Activated CD4-positive, alpha-beta T cell treated with anti-CD3 and anti-CD28 coated beads, Interleukin-2, Interleukin-6, amounts not matched to agents 100 ng/mL and 50 ng/mL, durations not matched to agents 16 hours and 8 hours (primary cell): ENCODE measurements at regions not wholly inside any gene's neighbourhood (a gene's known extent, or its start where the extent isn't known, plus 50 kb on each side); places are given as distances from the start of the nearest gene placed in this dataset.

ENCODE experiments used
- DNase-seq: peaks from one replicate; pipeline ENCODE4 v3.0.0-alpha.2; 2020

DNA sequence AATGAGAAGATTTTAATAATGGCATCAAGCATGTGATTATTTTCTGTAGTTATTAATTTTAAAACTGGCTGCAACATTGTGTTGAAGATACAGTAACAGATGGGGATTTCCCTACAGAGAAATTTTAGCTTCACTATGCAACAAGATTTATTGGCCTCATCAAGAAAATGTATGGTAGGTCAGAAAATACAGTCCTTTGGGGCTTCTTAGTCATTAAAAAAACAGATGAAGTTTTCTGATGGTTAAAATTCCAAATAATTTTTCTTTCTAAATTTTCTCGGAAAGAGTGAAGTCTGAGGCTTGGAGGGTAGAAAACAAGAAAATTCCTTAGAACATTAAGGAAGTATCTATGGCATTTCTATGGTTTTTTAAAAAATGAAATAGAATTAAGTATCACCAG, 1790.8 kb upstream of the PCDH20 start:
- DNase-seq: no peak

DNA sequence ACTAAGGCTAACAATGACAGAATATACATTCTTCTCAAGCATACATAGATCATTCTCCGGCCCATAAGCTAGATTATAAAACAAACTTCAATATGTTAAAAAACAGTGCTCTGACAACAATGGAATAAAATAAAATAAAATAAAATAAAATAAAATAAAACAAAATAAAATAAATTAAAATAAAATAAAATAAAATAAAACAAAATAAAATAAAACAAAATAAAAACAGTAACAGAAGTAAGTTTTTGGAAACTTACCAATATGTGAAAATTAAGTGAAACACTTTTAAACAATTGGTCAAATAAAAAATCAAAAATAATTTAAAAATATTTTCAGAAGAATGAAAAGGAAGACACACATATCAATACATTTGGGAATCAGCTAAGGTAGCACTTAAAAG, 1785.8 kb upstream of the PCDH20 start:
- no peak for DNase-seq

DNA sequence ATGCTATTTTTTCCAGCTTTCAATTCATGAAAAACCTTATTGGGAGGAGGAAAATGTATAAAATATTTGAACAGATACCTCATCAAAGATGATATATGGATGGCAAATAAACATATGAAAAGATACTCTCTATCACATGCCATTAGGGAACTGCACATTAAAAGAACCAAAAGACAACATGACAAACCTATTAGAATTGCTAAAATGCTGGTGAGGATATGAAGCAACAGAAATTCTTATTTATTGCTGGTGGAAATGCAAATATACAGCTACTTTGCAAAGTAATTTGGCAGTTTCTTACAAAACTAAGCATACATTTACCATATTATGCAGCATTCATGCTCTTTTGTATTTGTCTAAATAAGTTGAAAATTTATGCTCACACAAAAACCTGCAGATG, 1783.9 kb upstream of the PCDH20 start:
- no peak for DNase-seq

DNA sequence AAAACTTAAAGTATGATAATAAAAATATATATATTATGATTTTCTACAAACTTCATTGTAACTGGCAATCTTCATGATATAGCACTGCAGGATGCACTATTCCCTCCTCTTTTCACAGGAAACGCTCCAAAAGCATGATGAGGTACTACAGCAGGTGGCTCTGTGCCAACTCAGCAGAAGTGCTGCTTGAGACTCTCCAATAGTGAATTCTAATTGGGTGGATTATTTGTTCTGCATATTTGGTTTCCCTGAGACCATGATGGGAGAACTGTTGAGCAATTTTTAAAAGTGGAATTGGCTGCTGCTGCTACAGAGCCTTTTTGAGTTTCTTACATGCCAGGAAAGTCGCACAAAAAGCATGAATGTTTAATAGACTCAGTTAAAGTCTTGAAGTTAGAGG, 1782.4 kb upstream of the PCDH20 start:
- DNase-seq: no peak

DNA sequence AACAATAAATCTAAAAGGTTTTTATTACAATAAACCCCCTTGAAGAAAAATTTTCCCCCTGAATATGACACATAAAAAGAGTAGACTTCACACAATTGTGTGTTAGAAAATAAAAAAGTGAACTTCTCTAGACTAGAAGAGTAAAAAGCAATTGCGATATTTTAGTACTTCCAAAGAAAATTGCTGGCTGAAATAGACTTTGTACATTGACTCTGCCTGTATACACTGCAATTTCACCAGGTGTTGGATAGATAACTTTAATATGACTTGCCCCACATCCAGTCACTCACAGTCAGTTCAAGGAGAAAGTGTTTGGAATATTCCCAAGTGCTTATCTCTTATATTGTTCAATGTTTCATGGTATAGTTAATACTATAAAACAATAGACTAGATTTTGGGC, 1780.1 kb upstream of the PCDH20 start:
- no peak for DNase-seq

DNA sequence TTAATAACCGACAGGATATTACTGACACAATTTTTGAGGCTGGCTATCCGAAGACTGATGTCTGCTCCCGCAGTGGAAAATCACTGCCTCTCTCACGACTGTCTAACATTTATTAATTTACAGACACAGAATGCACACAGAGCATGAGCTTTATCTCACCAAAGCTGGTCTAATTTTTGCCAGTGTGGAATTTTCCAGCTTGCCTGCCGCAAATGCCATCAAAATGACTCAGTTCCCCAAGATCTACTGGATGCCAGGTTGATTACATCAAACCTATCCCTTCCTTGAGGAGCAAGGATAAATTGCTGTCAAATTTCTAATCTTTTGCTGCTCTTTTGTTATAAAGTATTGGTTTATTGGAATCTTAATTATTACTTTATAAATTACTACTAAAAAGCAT, 1775.1 kb upstream of the PCDH20 start:
- no peak for DNase-seq

DNA sequence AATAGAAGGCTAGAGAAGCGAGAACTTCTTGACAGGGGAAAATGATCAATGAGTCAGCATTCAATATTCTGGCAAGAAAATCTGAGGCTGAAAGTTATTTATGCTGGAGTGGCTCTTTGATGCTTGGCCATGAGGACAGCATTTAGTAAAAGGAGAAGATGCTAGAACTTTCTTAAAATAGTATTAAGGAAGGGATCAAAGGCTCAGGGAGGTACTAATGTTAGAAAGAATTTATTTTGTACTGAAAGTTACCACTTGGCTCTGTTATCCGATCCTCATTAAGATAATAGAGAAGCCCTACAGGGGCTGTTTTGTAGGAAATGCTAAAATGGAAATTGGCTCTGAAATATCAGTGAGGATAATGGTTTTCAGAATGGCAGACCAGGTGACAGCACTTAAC, 1774.6 kb upstream of the PCDH20 start:
- DNase-seq: no peak

DNA sequence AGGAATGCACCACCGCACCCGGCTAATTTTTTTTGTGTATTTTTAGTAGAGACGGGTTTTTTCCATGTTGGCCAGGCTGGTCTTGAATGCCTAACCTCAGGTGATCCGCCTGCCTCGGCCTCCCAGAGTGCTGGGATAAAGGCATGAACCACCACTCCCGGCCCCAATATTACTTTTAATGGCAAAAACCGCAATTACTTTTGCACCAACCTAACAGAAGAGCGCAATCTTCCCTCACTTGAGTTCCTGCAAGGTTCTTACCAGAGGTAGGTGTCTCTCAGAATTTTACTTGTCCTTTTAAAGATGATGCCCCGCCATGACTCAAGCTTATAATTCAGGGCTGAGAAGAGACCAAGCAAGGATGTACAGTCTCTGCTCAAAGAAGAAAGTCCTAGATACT, 1774.1 kb upstream of the PCDH20 start:
- DNase-seq: no peak

DNA sequence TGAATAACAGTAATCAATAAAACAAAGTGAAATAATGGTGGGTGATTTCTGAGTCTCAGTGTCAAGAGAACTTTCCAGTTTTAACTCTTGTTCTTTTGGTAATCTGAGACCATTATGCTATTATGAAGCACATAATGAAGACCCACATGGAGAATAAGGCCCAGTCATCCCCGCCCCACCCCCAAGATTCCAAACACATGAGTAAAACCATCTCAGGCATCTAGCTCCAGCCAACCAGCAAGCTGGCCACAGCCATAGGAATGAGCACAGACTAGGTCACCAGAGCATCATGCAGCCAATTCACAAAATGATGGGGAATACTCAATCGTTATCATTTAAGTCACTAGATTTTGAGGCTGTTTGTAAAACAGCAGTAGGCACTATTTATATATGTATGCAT, 1769.0 kb upstream of the PCDH20 start:
- DNase-seq: no peak

DNA sequence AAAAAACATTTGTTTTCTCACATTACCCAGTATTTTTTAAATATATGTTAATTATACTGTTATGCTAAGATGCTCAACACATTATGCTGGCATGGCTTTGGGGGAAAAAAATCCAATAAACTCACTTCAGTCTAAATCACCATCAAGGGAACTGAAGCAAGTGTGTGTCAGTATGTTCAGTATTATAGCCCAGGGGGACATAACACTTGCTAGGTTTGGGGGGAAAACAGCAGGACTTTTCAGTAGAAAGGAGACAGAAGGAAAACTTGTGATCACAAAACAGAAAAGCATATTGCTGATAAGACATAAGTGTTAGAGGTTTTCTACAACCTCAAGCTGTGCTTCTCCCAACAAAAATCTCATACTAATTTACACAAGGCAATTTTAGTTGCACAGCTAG, 1759.9 kb upstream of the PCDH20 start:
- no peak for DNase-seq

DNA sequence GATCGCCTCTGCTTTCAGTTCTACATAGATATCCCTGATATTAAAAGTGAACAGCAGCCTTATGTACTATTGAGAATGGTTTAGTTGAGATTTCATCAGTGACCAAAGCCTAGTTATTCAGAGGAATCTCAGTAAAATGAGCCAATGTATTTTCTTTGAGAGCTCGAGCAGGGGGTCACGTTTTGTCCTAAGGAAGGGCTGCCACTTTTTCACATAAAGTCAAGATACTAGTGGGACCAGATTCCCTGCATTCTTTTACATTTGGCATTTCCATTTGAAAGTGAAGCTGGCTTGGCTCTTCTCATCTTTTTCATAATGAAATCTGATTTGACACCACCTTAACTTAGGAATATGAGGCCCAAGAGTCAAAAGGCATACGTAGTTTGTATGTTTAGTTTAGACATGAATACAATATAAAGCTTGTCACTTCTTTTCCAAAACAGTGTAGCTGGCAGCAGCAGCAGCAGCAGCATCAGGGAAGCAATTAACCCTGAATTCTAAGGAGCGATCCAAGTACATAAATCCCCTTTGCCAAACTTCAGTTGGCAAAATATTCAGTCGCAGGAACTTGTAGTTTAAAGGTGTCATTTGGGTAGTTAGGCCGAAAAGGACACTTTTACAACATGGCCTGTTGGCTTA, 1752.2 kb upstream of the PCDH20 start:
- no peak for DNase-seq

DNA sequence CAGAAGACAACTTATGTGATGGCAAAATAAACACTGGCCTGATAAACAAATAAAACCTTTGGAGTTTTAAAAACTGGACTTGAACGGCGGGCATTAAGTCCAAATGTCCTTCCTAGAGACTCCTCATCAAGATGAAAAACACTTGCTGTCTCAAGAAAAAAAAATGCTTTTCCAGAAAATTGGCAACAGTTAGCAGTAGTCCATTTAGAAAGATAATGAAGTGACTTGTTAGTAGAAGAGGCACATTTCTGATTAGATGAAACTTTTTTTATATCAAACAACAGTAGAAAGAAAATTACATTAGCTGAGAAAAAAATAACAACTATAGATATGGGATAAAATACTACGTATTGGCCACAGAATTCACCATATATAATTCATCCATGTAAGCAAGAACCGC, 1750.7 kb upstream of the PCDH20 start:
- DNase-seq: no peak

DNA sequence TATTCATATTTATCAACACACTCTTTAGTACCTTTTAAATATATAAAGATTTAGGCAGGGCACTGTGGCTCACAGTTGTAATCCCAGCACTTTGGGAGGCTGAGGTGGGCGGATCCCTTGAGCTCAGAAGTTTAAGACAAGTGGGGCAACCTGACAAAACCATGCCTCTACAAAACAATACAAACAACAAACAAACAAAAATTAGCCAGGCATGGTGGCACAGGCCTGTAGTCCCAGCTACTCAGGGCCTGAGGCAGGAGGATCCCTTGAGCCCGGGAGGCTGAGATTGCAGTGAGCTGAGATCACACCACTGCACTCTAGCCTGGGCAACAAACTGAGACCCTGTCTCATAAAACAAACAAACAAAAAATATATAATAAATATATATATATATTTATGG, 1748.3 kb upstream of the PCDH20 start:
- DNase-seq: no peak

DNA sequence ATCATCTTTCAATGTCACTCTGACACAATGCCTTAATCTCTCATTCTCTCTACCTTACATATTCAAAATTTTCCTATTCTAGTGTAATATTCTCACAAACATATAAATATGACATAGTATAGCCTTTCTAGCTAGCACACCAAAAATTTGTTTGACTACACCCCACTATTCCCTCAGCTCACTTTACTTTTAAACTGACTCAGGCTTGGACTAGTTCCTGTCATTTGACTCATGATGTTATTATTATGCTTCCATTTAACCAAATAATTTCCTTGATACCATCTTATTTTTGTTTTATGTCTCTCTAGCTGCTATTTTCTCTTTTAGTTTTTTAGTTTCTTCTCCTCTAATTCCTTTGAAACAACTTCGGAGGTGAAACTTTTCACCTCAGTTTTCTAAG, 1745.6 kb upstream of the PCDH20 start:
- no peak for DNase-seq

DNA sequence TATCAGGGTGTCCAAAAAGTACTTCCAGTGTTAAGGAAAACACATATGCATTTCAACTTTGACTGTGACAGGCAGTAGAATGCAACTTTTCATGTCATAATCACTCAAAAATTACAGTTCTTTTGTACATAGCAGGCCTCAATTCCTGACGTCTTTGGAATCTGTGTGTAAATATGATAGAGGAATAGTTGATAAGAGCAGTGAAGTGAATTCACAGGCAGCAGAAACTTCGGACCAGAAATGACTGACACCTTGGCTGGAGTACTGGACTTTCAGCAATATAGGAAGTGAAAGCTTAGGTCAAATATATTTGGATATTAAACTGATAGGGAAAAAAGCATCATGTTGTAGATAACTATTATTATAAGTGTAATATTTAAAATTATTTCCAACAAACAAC, 1741.2 kb upstream of the PCDH20 start:
- DNase-seq: no peak

DNA sequence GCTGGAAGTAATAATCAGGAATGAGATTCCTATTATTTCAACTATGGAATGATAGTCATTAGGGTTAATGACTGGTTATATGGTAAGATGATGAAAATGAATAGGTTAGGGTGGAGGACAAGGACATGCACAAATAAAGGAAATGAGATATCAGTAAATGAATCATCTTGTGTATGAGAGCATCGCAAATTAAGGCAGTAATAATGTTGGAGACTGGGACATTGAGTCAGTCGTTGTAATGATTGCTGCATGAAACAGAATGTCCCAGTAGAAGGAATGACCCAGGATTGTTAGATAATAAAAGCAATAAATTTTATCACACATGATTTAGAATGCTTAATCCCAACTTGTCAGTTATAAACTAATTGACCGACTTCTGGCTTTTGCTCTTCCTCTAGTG, 1733.7 kb upstream of the PCDH20 start:
- no peak for DNase-seq

DNA sequence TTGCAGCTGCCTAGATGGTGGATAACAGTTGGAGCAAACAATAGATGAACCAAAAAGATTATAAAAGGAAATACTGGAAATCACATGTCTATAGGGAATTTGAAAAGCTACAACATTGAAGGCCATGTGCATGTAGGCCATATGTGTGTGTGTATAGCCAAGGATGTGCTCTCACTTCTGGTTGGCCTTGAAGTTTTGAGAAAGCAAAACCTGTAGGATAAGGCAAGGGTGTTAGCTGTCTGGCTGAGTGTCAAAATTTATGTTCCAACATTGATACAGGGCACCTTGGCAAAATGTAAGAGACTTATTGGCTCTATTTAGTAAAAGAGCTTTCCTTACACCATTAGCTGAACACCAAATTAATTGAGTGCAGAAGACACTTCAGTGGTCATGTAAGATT, 1723.6 kb upstream of the PCDH20 start:
- DNase-seq: no peak

DNA sequence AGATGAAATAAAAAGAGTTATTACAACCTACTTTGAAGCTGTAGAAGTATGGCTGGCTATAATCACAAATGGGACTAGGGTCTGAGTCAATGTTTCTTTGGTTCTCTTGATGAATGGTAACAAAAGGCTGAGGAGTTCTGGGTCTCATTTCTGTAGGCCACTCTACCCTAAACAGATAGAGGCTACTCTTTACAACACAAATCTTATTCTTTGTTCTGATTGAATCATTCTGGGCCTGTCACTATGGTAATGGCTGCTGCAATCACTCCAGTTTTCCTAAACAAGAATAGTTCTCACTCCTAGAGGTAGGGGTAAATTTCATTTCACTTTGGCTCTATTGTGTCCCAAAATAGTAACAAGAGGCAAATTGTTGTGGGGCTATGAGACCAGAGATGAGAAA, 1714.3 kb upstream of the PCDH20 start:
- DNase-seq: no peak

DNA sequence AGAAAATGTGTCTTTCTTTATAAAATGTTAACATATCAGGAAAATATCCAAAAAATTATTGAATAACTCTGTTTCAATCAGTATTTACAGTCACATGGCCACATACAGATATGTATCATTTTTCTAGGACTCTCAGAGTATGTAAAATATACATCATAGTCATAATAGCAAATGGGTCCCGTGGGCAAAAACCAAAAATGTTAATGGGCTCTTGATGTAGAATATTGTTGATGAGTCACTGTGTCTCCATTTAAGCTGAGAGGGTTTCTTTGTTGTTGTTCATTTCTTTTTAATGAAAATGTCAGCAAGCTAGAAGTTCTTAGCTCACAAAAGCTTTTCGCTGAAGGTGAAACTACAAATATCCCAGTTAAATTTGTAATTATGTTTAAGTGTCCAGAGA, 1713.1 kb upstream of the PCDH20 start:
- no peak for DNase-seq

DNA sequence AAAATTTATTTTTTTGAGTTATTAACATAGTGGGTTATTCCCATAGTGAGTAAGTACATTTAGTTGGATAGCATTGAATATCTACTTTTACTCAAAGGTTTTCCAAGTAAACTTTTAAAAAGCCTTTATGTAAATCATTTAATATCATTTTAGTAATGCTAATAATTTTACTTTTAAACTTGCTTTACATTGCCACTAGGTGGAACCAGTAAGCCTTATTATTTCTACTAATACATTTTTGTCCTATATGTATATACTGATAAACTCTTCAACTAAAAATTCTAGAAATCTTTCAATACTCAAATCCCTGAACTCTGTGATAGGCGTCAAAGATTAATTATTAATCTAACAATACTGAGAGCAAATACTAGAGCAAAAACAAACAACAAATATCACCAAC, 1709.2 kb upstream of the PCDH20 start:
- DNase-seq: no peak

DNA sequence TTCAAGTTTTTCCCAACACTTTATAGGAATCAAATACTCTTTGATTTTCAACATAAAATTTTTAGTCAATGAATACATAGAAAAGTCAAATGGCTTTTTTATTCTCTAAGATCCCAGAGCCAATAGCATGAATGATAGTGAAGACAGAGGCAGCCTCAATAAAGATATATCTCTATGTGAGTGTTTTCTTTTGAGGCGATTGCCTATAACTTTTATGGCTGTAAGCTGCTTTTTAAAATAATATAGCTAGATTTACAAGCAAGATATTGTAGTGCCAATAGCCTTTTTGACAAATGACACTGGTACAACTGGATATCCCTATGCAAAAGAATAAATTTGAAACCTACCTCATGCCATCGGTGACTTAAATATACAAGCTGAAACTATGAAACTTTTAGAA, 1705.2 kb upstream of the PCDH20 start:
- no peak for DNase-seq

DNA sequence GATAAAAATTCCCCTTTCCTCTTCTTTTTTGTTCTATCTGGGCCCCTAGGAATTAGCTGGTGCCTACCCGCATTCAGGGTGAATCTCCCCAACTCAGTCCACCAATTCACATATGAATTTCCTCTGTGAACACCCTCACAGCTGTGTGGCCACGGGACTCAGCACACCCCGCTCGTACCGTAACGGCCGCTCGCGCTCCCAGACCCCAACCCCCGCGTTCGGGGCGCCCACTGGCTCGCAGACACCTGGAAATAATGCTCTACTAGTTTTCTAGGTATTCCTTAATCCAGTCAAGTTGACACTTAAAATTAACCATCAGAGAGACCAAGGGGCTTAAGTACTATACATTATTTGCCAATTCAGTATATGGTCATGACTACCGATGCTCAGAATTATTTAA, 1702.1 kb upstream of the PCDH20 start:
- DNase-seq: no peak

DNA sequence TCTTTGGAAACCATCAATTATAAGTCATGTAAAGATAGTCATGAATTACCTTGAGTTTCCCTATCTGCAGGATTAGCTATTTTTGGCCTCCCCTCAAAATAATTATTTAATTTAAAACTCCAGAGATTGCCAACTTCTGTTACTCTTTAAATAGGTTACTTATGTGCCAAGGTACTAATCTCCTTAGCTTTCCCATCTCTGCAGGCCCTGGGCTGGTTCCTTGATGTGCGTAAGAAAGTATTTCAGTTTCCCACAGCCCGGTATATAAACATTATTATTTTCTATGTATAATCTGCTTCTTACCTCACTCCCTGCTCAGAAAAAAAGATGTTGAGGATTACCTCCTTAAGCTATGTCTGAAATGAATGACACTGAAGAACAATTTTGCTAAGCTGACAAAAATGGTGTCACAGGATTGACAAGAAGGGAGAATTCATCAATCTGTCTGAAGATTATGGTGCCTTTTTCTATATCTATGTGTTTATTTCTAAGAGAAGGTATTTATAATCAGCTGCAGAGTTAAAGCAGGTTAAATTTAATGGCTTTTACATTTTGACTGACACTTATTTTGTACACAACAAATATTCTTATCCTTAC, 1697.2 kb upstream of the PCDH20 start:
- no peak for DNase-seq

DNA sequence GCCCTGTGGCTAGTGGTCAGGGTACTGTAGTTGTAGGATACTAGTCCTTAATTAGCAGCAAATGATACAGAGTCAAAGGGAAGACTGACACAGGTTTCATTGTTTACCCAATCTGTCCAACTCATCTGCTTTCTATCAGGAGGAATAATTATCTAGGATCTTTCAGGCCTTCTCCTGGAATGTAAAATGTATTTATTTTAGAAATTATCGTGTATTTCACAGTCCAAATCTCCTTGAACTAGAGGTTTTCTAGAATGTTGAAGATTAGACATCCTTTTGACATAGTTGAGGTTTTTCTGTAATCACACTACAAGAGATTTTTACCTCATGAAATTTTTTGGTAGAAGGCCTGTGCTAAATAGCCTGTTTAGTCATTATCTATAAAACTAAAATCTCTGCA, 1694.8 kb upstream of the PCDH20 start:
- no peak for DNase-seq

DNA sequence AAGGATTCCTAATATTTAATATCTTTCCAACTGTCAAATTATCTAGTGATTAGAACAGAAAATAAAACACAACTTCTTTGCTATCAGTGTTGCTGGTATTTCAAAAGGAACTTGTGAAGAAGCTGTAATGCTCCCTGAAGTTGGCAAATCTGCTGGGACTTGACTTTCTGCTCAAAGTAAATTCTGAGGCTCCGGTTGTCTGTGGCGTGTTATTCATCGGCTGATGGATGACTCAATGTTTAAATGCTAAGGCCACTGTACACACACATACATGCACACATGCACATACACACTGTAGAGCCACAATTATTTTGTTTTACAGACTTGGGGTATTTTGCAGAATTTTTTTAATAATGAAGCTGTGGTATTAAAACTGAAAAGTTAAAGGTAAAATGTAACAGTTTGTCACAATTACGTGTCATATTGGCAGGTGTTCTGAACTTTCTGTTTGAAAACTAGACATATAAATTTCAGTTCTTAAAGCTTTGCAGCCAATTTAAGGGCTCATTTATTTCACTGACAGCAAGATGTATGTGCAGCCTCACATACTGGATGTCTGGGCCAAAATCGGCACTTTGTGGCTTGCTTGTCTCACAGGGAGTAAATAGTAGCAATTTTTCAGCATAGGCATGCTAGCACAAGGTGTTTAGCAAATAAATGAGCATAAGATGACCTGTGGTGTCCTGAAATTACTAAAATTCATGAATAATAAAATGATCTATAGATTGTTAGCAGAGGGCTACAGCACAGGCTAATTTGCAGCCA, 1691.7 kb upstream of the PCDH20 start:
- DNase-seq: no peak
